HepG2 (cell line): ENCODE measurements at regions not wholly inside any gene's neighbourhood (a gene's known extent, or its start where the extent isn't known, plus 50 kb on each side); places are given as distances from the start of the nearest gene placed in this dataset.

ENCODE experiments used
- ATAC-seq: fragments of 200-7000 bp; cut with Tn5 transposase; 3 replicates; pipeline ENCODE4 v1.9.1; 2020; ENCODE audit warnings: mild to moderate bottlenecking, moderate library complexity
- BruUV-seq: library from RNA; stranded (reverse); fragments of 400-500 nt; replicated peaks from 2 replicates; lab custom pipeline; 2021; lab: Mats Ljungman, UMichigan
- CTCF ChIA-PET: fragments of 300-600 bp; formaldehyde crosslinking; extraction: SDS; loops from one replicate; lab custom pipeline; 2021; ENCODE audit warnings: low total read pairs, inconsistent platforms, low intra/inter-chr PET ratio; lab: Yijun Ruan, JAX
- POLR2A ChIA-PET: fragments of 350-600 bp; sonication (Branson Sonifier 250); formaldehyde crosslinking; loops from one replicate; lab custom pipeline; 2020; ENCODE audit warnings: antibody characterized with exemption, inconsistent platforms; lab: Yijun Ruan, JAX
- DNase-seq: peaks from one replicate; pipeline ENCODE4 v3.0.0-alpha.2; 2015; ENCODE audit warnings: low spot score
- FAIRE-seq: peaks from 3 replicates; lab custom pipeline; 2011; peaks lifted over from hg19 to GRCh38; lab: Jason Lieb, UNC
- H2AFZ ChIP-seq: one replicate; pipeline ENCODE4 v1.6.1; 2011; ENCODE audit warnings: low read length, inconsistent platforms
- H3K27ac ChIP-seq: fragments of 300-600 bp; 3 replicates; pipeline ENCODE4 v1.8.0; 2011; ENCODE audit warnings: mixed run types, mild to moderate bottlenecking, mixed read lengths, low read length, inconsistent platforms; ENCODE audit not compliant: insufficient read depth; ENCODE audit errors: extremely low read length
- H3K27me3 ChIP-seq, 2 experiments: fragments of 200-600 bp in 1 of 2; 2 replicates in 1 of 2; 3 replicates in 1 of 2; pipeline versions ENCODE4 v1.6.0 to v1.8.0; 2011; ENCODE audit warnings: low read length in 2 of 2, mild to moderate bottlenecking in 2 of 2, moderate library complexity in 2 of 2, inconsistent platforms in 1 of 2; ENCODE audit not compliant: insufficient read depth in 2 of 2, control insufficient read depth in 1 of 2
- H3K36me3 ChIP-seq, 2 experiments: fragments of 200-600 bp in 1 of 2; replicated peaks in 1 of 2; 2 replicates in 1 of 2; 3 replicates in 1 of 2; pipeline versions ENCODE4 v1.5.1 to v1.8.0; 2011; ENCODE audit warnings: low read length in 2 of 2, inconsistent platforms in 1 of 2; ENCODE audit not compliant: insufficient read depth in 2 of 2, control insufficient read depth in 1 of 2
- H3K4me1 ChIP-seq: 2 replicates; pipeline ENCODE4 v1.5.1; 2012; ENCODE audit warnings: low read length, inconsistent platforms; ENCODE audit not compliant: insufficient read depth
- H3K4me2 ChIP-seq: 2 replicates; pipeline ENCODE4 v1.6.0; 2011; ENCODE audit warnings: low read depth, low read length, inconsistent platforms
- H3K4me3 ChIP-seq, 3 experiments: fragments of 200-600 bp in 1 of 3; sonication (generic), shearing (Covaris generic) in 1 of 3; replicated peaks in 1 of 3; 2 replicates each; pipeline ENCODE4 v1.5.1; 2011 to 2016; ENCODE audit warnings: low read length in 3 of 3, inconsistent platforms in 2 of 3, low read depth in 2 of 3, mild to moderate bottlenecking in 2 of 3, control low read depth in 1 of 3, mixed read lengths in 1 of 3; ENCODE audit not compliant: insufficient read depth in 1 of 3
- H3K79me2 ChIP-seq: one replicate; pipeline ENCODE4 v1.6.1; 2011; ENCODE audit warnings: low read length, inconsistent platforms; ENCODE audit not compliant: insufficient read depth
- H3K9ac ChIP-seq: 2 replicates; pipeline ENCODE4 v1.6.0; 2011; ENCODE audit warnings: mild to moderate bottlenecking, low read depth, low read length, inconsistent platforms; ENCODE audit not compliant: insufficient read depth
- H3K9me3 ChIP-seq: 2 replicates; pipeline ENCODE4 v1.5.1; 2012; ENCODE audit warnings: mild to moderate bottlenecking, low read length
- H4K20me1 ChIP-seq: 2 replicates; pipeline ENCODE4 v1.6.0; 2011; ENCODE audit warnings: inconsistent platforms, mild to moderate bottlenecking, low read length, moderate library complexity; ENCODE audit not compliant: insufficient read depth
- AKAP8 ChIP-seq: sonication (generic); formaldehyde crosslinking; IDR thresholded peaks from 2 replicates; pipeline ENCODE4 v1.5.1; 2020; ENCODE audit warnings: mild to moderate bottlenecking, missing genetic modification reagents
- CREM ChIP-seq, 2 experiments: sonication (generic) in 1 of 2; formaldehyde crosslinking in 1 of 2; IDR thresholded peaks; 2 replicates each; pipeline versions ENCODE4 v1.4.0 to v1.6.1; 2016 to 2020; ENCODE audit warnings: antibody characterized with exemption in 1 of 2, mild to moderate bottlenecking in 1 of 2, missing genetic modification reagents in 1 of 2
- GABPB1 ChIP-seq: IDR thresholded peaks from 2 replicates; pipeline ENCODE4 v1.6.1; 2016; ENCODE audit warnings: mild to moderate bottlenecking, missing genetic modification reagents, moderate library complexity, missing compliant biosample characterization
- JARID2 ChIP-seq: sonication (generic); formaldehyde crosslinking; IDR thresholded peaks from 2 replicates; pipeline ENCODE4 v1.8.1; 2023; ENCODE audit warnings: missing genetic modification reagents, inconsistent platforms; ENCODE audit not compliant: insufficient replicate concordance
- RXRB ChIP-seq: IDR thresholded peaks from 2 replicates; pipeline ENCODE4 v1.6.1; 2016; ENCODE audit warnings: borderline replicate concordance, missing genetic modification reagents, missing compliant biosample characterization
- SIX1 ChIP-seq: sonication (generic); formaldehyde crosslinking; IDR thresholded peaks from 2 replicates; pipeline ENCODE4 v1.4.0; 2020; ENCODE audit warnings: missing genetic modification reagents, borderline replicate concordance
- ZNF343 ChIP-seq: sonication (generic); formaldehyde crosslinking; IDR thresholded peaks from 2 replicates; pipeline ENCODE4 v1.4.0; 2020; ENCODE audit warnings: mild to moderate bottlenecking, missing genetic modification reagents
- ZNF687 ChIP-seq: sonication (generic); formaldehyde crosslinking; IDR thresholded peaks from 2 replicates; pipeline ENCODE4 v1.5.1; 2020; ENCODE audit warnings: mild to moderate bottlenecking, missing genetic modification reagents, moderate library complexity
- WGBS: methylation state at CpG from one replicate; pipeline ENCODE4 v1.1.6; 2017; ENCODE audit warnings: low lambda C conversion rate; 5-methylcytosine and 5-hydroxymethylcytosine counted together
- in situ Hi-C: cut with HindIII; loops from 2 replicates; pipeline ENCODE4 v1.10.0; 2017; ENCODE audit warnings: low pct_unique_long_range_greater_than_20kb; ENCODE audit not compliant: extremely low pct_ligation_motif_present
- intact Hi-C: fragments of 100-400 bp; cut with micrococcal nuclease; formaldehyde crosslinking; loops from one replicate; pipeline ENCODE4 v1.10.0; 2022; ENCODE audit not compliant: unreplicated experiment

GRCh38 chr10:130867446-130868194 lies 443.9 kb downstream of the TCERG1L start:
- ChIA-PET CTCF (no interaction called here), POLR2A (no interaction called here)
- WGBS, result 18% methylated on average over 8 of the region's 10 CpGs
- Histone ChIP-seq H2AFZ (no peak overlapping the region), H3K4me3 (no peak overlapping the region), H3K36me3 (no peaks in the 10 kb centered on the region), H3K4me2 (no peak overlapping the region), H3K27ac (no peak overlapping the region), H3K4me1 (no peaks in the 10 kb centered on the region), H3K9me3 (no peaks in the 10 kb centered on the region), H3K9ac (no peak overlapping the region), H3K79me2 (no peaks in the 10 kb centered on the region), H3K27me3 (peaks cover 0 to 11% of the 10 kb centered on the region in 2 experiments; a peak in 3 of 5 replicates), H4K20me1 (no peaks in the 10 kb centered on the region)
- TF ChIP-seq RXRB, result no peak
- no peak for TF ChIP-seq SIX1 (CRISPR knock-in tag)
- no peak for TF ChIP-seq ZNF343
- TF ChIP-seq CREM (IDR thresholded peaks at IDR 0.05), result no peak
- TF ChIP-seq CREM (CRISPR knock-in tag; IDR thresholded peaks at IDR 0.05), result no peak
- TF ChIP-seq ZNF687 (CRISPR knock-in tag), result no peak
- no peak for TF ChIP-seq GABPB1 (CRISPR knock-in tag)
- no peak for TF ChIP-seq JARID2
- no peak for TF ChIP-seq AKAP8 (CRISPR knock-in tag)
- BruUV-seq, result no TSS peak
- no peak for ATAC-seq
- no peak for DNase-seq
- in situ Hi-C loops (no loop called here), intact Hi-C loops (no loop called here)
- no peak for FAIRE-seq
